Caco-2 (cell line): ENCODE measurements at regions not wholly inside any gene's neighbourhood (a gene's known extent, or its start where the extent isn't known, plus 50 kb on each side); places are given as distances from the start of the nearest gene placed in this dataset.

Source experiments
- BruUV-seq: library from RNA; stranded (reverse); fragments of 400-500 nt; replicated peaks from 2 replicates; lab custom pipeline; 2021; lab: Mats Ljungman, UMichigan
- CTCF ChIA-PET: fragments of 300-600 bp; sonication (Branson Sonifier 250); formaldehyde crosslinking; loops from one replicate; lab custom pipeline; 2022; ENCODE audit warnings: antibody characterized with exemption; lab: Charles Lee
- POLR2A ChIA-PET: fragments of 300-600 bp; sonication (Branson Sonifier 250); formaldehyde crosslinking; loops from one replicate; lab custom pipeline; 2022; ENCODE audit warnings: antibody characterized with exemption; lab: Charles Lee
- DNase-seq, 2 experiments: peaks; one replicate each; pipeline versions ENCODE4 v3.0.0 to v3.0.0-alpha.2; 2020 to 2022
- H3K27me3 ChIP-seq: replicated peaks from 2 replicates; pipeline ENCODE4 v1.6.0; 2011; ENCODE audit warnings: low read length; ENCODE audit not compliant: control insufficient read depth, insufficient read depth
- H3K36me3 ChIP-seq: 2 replicates; pipeline ENCODE4 v1.5.1; 2011; ENCODE audit warnings: low read length; ENCODE audit not compliant: control insufficient read depth, insufficient read depth
- H3K4me1 ChIP-seq: fragments of 250-450 bp; sonication (Bioruptor Pico); 2 replicates; pipeline ENCODE4 v1.5.1; 2020; ENCODE audit warnings: mild to moderate bottlenecking
- H3K4me3 ChIP-seq: 2 replicates; pipeline ENCODE4 v1.5.1; 2011; ENCODE audit warnings: low read depth, mild to moderate bottlenecking, control low read depth, low read length
- H3K9me3 ChIP-seq: fragments of 250-450 bp; sonication (Bioruptor Pico); 2 replicates; pipeline ENCODE4 v1.5.1; 2020; ENCODE audit warnings: mild to moderate bottlenecking, moderate library complexity
- H3K27ac Mint-ChIP-seq: one replicate; pipeline ENCODE4 v1.8.0; 2022; ENCODE audit warnings: mixed read lengths; ENCODE audit not compliant: unreplicated experiment
- H3K27me3 Mint-ChIP-seq: one replicate; pipeline ENCODE4 v1.8.0; 2022; ENCODE audit warnings: mixed read lengths; ENCODE audit not compliant: insufficient read depth, unreplicated experiment
- H3K36me3 Mint-ChIP-seq: one replicate; pipeline ENCODE4 v1.8.0; 2022; ENCODE audit warnings: mild to moderate bottlenecking, mixed read lengths; ENCODE audit not compliant: insufficient read depth, unreplicated experiment
- H3K4me1 Mint-ChIP-seq: one replicate; pipeline ENCODE4 v1.8.0; 2022; ENCODE audit warnings: low read depth, mixed read lengths; ENCODE audit not compliant: unreplicated experiment
- H3K4me3 Mint-ChIP-seq: one replicate; pipeline ENCODE4 v1.8.0; 2022; ENCODE audit warnings: mild to moderate bottlenecking, moderate library complexity, mixed read lengths; ENCODE audit not compliant: unreplicated experiment
- H3K9me3 Mint-ChIP-seq: one replicate; pipeline ENCODE4 v1.8.0; 2022; ENCODE audit warnings: mixed read lengths; ENCODE audit not compliant: unreplicated experiment
- CTCF ChIP-seq, 2 experiments: fragments of 200-600 bp in 1 of 2; IDR thresholded peaks; 1 replicate in 1 of 2; 2 replicates in 1 of 2; pipeline versions ENCODE4 v1.5.1 to v1.8.0; 2011 to 2022; ENCODE audit warnings: antibody characterized with exemption in 1 of 2, control low read depth in 1 of 2, inconsistent platforms in 1 of 2, low read depth in 1 of 2, low read length in 1 of 2, mild to moderate bottlenecking in 1 of 2, moderate library complexity in 1 of 2; ENCODE audit not compliant: insufficient read depth in 1 of 2, severe bottlenecking in 1 of 2, unreplicated experiment in 1 of 2
- intact Hi-C: fragments of 100-400 bp; cut with micrococcal nuclease; formaldehyde crosslinking; loops from one replicate; pipeline ENCODE4 v1.10.0; 2022; ENCODE audit not compliant: unreplicated experiment

GRCh38 chr4:80142394-80143306 is 54.7 kb upstream of the PRDM8 start:
- no peaks in the 10 kb centered on the region for H3K9me3 ChIP-seq
- Mint-ChIP-seq H3K36me3 (no peaks in the 10 kb centered on the region), H3K9me3 (no peaks in the 10 kb centered on the region), H3K27me3 (no peaks in the 10 kb centered on the region), H3K4me3 (no peak overlapping the region), H3K4me1 (no peaks in the 10 kb centered on the region), H3K27ac (no peak overlapping the region)
- no peak for DNase-seq
- CTCF ChIA-PET: no interaction called here
- no peaks in the 10 kb centered on the region for H3K4me1 ChIP-seq
- no TSS peak for BruUV-seq
- H3K27me3 ChIP-seq: no peaks in the 10 kb centered on the region
- no peaks in the 10 kb centered on the region for H3K36me3 ChIP-seq
- POLR2A ChIA-PET: no interaction called here
- H3K4me3 ChIP-seq: no peak overlapping the region
- no peak for TF ChIP-seq CTCF (IDR thresholded peaks at IDR 0.05; ENCODE audit: insufficient read depth in 1 of 2, low read depth in 1 of 2, low read length in 1 of 2, severe bottlenecking in 1 of 2, unreplicated experiment in 1 of 2)
- intact Hi-C loops: no loop called here

- Histone ChIP-seq H3K9me3 (no peaks in the 10 kb centered on the region), H3K36me3 (no peaks in the 10 kb centered on the region), H3K27me3 (no peaks in the 10 kb centered on the region), H3K4me1 (no peaks in the 10 kb centered on the region), H3K4me3 (no peak overlapping the region)
- no peaks in the 10 kb centered on the region for H3K9me3 Mint-ChIP-seq
- DNase-seq: no peak
- H3K27ac Mint-ChIP-seq: no peak overlapping the region
- intact Hi-C loops: no loop called here
- CTCF ChIA-PET: no interaction called here
- H3K4me3 Mint-ChIP-seq: no peak overlapping the region
- POLR2A ChIA-PET: no interaction called here
- BruUV-seq: no TSS peak
- no peaks in the 10 kb centered on the region for H3K27me3 Mint-ChIP-seq
- no peaks in the 10 kb centered on the region for H3K36me3 Mint-ChIP-seq
- H3K4me1 Mint-ChIP-seq: no peaks in the 10 kb centered on the region
- no peak for TF ChIP-seq CTCF (IDR thresholded peaks at IDR 0.05; ENCODE audit: insufficient read depth in 1 of 2, low read depth in 1 of 2, low read length in 1 of 2, severe bottlenecking in 1 of 2, unreplicated experiment in 1 of 2)
Measured at GRCh38 chr4:80141543-80141942, 55.8 kb upstream of the PRDM8 start.

- no TSS peak for BruUV-seq
- ChIA-PET POLR2A (no interaction called here), CTCF (no interaction called here)
- H3K4me1 Mint-ChIP-seq: peaks cover 7% of the 10 kb centered on the region
- no peaks in the 10 kb centered on the region for H3K36me3 Mint-ChIP-seq
- no peak overlapping the region for H3K4me3 Mint-ChIP-seq
- Histone ChIP-seq H3K27me3 (no peaks in the 10 kb centered on the region), H3K4me1 (no peaks in the 10 kb centered on the region), H3K4me3 (no peak overlapping the region), H3K9me3 (no peaks in the 10 kb centered on the region), H3K36me3 (no peaks in the 10 kb centered on the region)
- TF ChIP-seq CTCF (IDR thresholded peaks at IDR 0.05; ENCODE audit: insufficient read depth in 1 of 2, low read depth in 1 of 2, low read length in 1 of 2, severe bottlenecking in 1 of 2, unreplicated experiment in 1 of 2): no peak
- intact Hi-C loops: no loop called here
- H3K9me3 Mint-ChIP-seq: no peaks in the 10 kb centered on the region
- no peaks in the 10 kb centered on the region for H3K27me3 Mint-ChIP-seq
- no peak for DNase-seq
- no peak overlapping the region for H3K27ac Mint-ChIP-seq
Measured at GRCh38 chr4:80140194-80140593, 57.1 kb upstream of the PRDM8 start.
